Neural cell (in vitro differentiated cells): ENCODE measurements at regions not wholly inside any gene's neighbourhood (a gene's known extent, or its start where the extent isn't known, plus 50 kb on each side); places are given as distances from the start of the nearest gene placed in this dataset.

ENCODE experiments used
- H2AFZ ChIP-seq: fragments of 200-600, 300-800 bp; sonication (generic), shearing (Covaris generic); 2 replicates; pipeline ENCODE4 v1.6.0; 2014; ENCODE audit warnings: low read depth, mild to moderate bottlenecking, antibody characterized with exemption, low read length, moderate library complexity
- H3F3A ChIP-seq: fragments of 200-600 bp; shearing (Covaris generic); 2 replicates; pipeline ENCODE4 v1.6.1; 2016; ENCODE audit warnings: mild to moderate bottlenecking, moderate library complexity, mixed read lengths, antibody characterized with exemption, low read length; ENCODE audit not compliant: insufficient read depth, poor library complexity, severe bottlenecking
- H3K27ac ChIP-seq: fragments of 200-600, 300-800 bp; sonication (generic), shearing (Covaris generic); 2 replicates; pipeline ENCODE4 v1.5.1; 2014; ENCODE audit warnings: mild to moderate bottlenecking, low read length, moderate library complexity
- H3K27me3 ChIP-seq: fragments of 300-800, 200-600 bp; sonication (generic), shearing (Covaris generic); 2 replicates; pipeline ENCODE4 v1.6.0; 2014; ENCODE audit warnings: mild to moderate bottlenecking, low read depth, low read length, moderate library complexity; ENCODE audit not compliant: insufficient read depth
- H3K36me3 ChIP-seq: fragments of 300-800, 200-600 bp; sonication (generic), shearing (Covaris generic); 2 replicates; pipeline ENCODE4 v1.5.1; 2014; ENCODE audit warnings: mild to moderate bottlenecking, antibody characterized with exemption, low read length, moderate library complexity; ENCODE audit not compliant: insufficient read depth
- H3K4me2 ChIP-seq: fragments of 300-800, 200-600 bp; sonication (generic), shearing (Covaris generic); 2 replicates; pipeline ENCODE4 v1.6.0; 2014; ENCODE audit warnings: mild to moderate bottlenecking, low read length
- H3K4me3 ChIP-seq: fragments of 300-800, 200-600 bp; sonication (generic), shearing (Covaris generic); 2 replicates; pipeline ENCODE4 v1.5.1; 2014; ENCODE audit warnings: mild to moderate bottlenecking, low read length, moderate library complexity
- H3K79me2 ChIP-seq: fragments of 200-600 bp; shearing (Covaris generic); replicated peaks from 2 replicates; pipeline ENCODE4 v1.6.0; 2014; ENCODE audit warnings: mild to moderate bottlenecking, low read length, moderate library complexity; ENCODE audit not compliant: insufficient read depth
- H3K9ac ChIP-seq: fragments of 300-800, 200-600 bp; sonication (generic), shearing (Covaris generic); 2 replicates; pipeline ENCODE4 v1.6.1; 2016; ENCODE audit warnings: mild to moderate bottlenecking, low read length, mixed read lengths
- H3K9me2 ChIP-seq: fragments of 200-600 bp; shearing (Covaris generic); 2 replicates; pipeline ENCODE4 v1.6.1; 2016; ENCODE audit warnings: mild to moderate bottlenecking, low read length, mixed read lengths; ENCODE audit not compliant: insufficient read depth
- H3K9me3 ChIP-seq: fragments of 200-600, 300-800 bp; sonication (generic), shearing (Covaris generic); 2 replicates; pipeline ENCODE4 v1.6.1; 2016; ENCODE audit warnings: mild to moderate bottlenecking, mixed run types, low read length, moderate library complexity, mixed read lengths
- H4K20me1 ChIP-seq: fragments of 200-600 bp; shearing (Covaris generic); 2 replicates; pipeline ENCODE4 v1.6.1; 2016; ENCODE audit warnings: mild to moderate bottlenecking, mixed run types; ENCODE audit not compliant: insufficient read depth
- CTCF ChIP-seq: fragments of 450-650 bp; IDR thresholded peaks from 2 replicates; pipeline ENCODE4 v1.5.1; 2014; ENCODE audit warnings: antibody characterized with exemption, mild to moderate bottlenecking, moderate library complexity; ENCODE audit not compliant: poor library complexity, severe bottlenecking
- EP300 ChIP-seq: fragments of 450-650 bp; conservative IDR thresholded peaks from 2 replicates; pipeline ENCODE4 v1.6.1; 2014; ENCODE audit warnings: antibody characterized with exemption, mild to moderate bottlenecking, moderate library complexity; ENCODE audit not compliant: poor library complexity, severe bottlenecking
- EZH2 ChIP-seq: fragments of 200-600, 300-800 bp; shearing (Covaris generic), sonication (generic); IDR thresholded peaks from 2 replicates; pipeline ENCODE4 v1.6.1; 2014; ENCODE audit warnings: antibody characterized with exemption, low read length, borderline replicate concordance, mild to moderate bottlenecking; ENCODE audit not compliant: insufficient read depth, poor library complexity, severe bottlenecking
- MXI1 ChIP-seq: fragments of 450-650 bp; conservative IDR thresholded peaks from 2 replicates; pipeline ENCODE4 v1.6.1; 2014; ENCODE audit warnings: antibody characterized with exemption, mild to moderate bottlenecking; ENCODE audit not compliant: poor library complexity, severe bottlenecking
- POLR2AphosphoS5 ChIP-seq: IDR thresholded peaks from 2 replicates; pipeline ENCODE4 v1.6.1; 2012
- RAD21 ChIP-seq: fragments of 450-650 bp; conservative IDR thresholded peaks from 2 replicates; pipeline ENCODE4 v1.6.1; 2014; ENCODE audit warnings: antibody characterized with exemption, mild to moderate bottlenecking, moderate library complexity
- REST ChIP-seq: IDR thresholded peaks from 2 replicates; pipeline ENCODE4 v1.6.1; 2012; ENCODE audit warnings: borderline replicate concordance
- SMC3 ChIP-seq: fragments of 450-650 bp; conservative IDR thresholded peaks from 2 replicates; pipeline ENCODE4 v1.6.1; 2014; ENCODE audit warnings: antibody characterized with exemption, mild to moderate bottlenecking, moderate library complexity; ENCODE audit not compliant: poor library complexity
- TAF1 ChIP-seq: IDR thresholded peaks from 2 replicates; pipeline ENCODE4 v1.6.1; 2012; ENCODE audit warnings: low read depth

- Histone ChIP-seq H3K36me3 (no peaks in the 10 kb centered on the region), H3K27me3 (no peaks in the 10 kb centered on the region), H3K9ac (no peak overlapping the region), H3F3A (no peaks in the 10 kb centered on the region), H3K9me3 (no peaks in the 10 kb centered on the region), H2AFZ (no peak overlapping the region), H3K27ac (no peak overlapping the region), H3K79me2 (no peaks in the 10 kb centered on the region), H3K4me2 (no peak overlapping the region), H3K9me2 (no peaks in the 10 kb centered on the region), H4K20me1 (no peaks in the 10 kb centered on the region), H3K4me3 (no peak overlapping the region)
- TF ChIP-seq POLR2AphosphoS5, result no peak
- no peak for TF ChIP-seq RAD21
- no peak for TF ChIP-seq MXI1
- TF ChIP-seq CTCF, result no peak
- TF ChIP-seq TAF1, result no peak
- TF ChIP-seq EZH2, result no peak
- TF ChIP-seq SMC3, result no peak
- no peak for TF ChIP-seq REST
- no peak for TF ChIP-seq EP300
Observed at GRCh38 chr10:10824591-10825148, 193.0 kb upstream of the CELF2 start.

- Histone ChIP-seq H3K79me2 (no peaks in the 10 kb centered on the region), H2AFZ (no peak overlapping the region), H3K36me3 (no peaks in the 10 kb centered on the region), H3K4me3 (no peak overlapping the region), H3K27me3 (no peaks in the 10 kb centered on the region), H3K27ac (no peak overlapping the region), H3K9me2 (no peaks in the 10 kb centered on the region), H3K4me2 (no peak overlapping the region), H3K9me3 (no peaks in the 10 kb centered on the region), H3K9ac (no peak overlapping the region), H4K20me1 (no peaks in the 10 kb centered on the region), H3F3A (no peaks in the 10 kb centered on the region)
- TF ChIP-seq MXI1 (no peak), EZH2 (no peak), POLR2AphosphoS5 (no peak), RAD21 (no peak), TAF1 (no peak), SMC3 (no peak), EP300 (no peak), REST (no peak), CTCF (no peak)
Observed at GRCh38 chr10:10826125-10826524, 191.5 kb upstream of the CELF2 start.
